ENCODE measurements at regions not wholly inside any gene's neighbourhood (a gene's known extent, or its start where the extent isn't known, plus 50 kb on each side); places are given as distances from the start of the nearest gene placed in this dataset.

- TF ChIP-seq CTCF (IDR thresholded peaks at IDR 0.05) (no peak), POLR2A (IDR thresholded peaks at IDR 0.05) (no peak)
Observed at GRCh38 chr7:65812281-65812680, 60.6 kb upstream of the VKORC1L1 start.
